Keratinocyte (primary cell): ENCODE measurements at regions not wholly inside any gene's neighbourhood (a gene's known extent, or its start where the extent isn't known, plus 50 kb on each side); places are given as distances from the start of the nearest gene placed in this dataset.
A peak's percentile ranks its signal among the peaks of the same experiment; 100 is the strongest.

Source experiments
- DNase-seq: peaks from one replicate; pipeline ENCODE4 v3.0.0-alpha.2; 2011; ENCODE audit warnings: low read depth, missing footprints, low spot score
- FAIRE-seq: peaks from 2 replicates; lab custom pipeline; 2011; peaks lifted over from hg19 to GRCh38; lab: Jason Lieb, UNC
- H2AFZ ChIP-seq: 2 replicates; pipeline ENCODE4 v1.6.0; 2012; ENCODE audit warnings: low read length, control low read depth, inconsistent platforms; ENCODE audit not compliant: control insufficient read depth
- H3K27ac ChIP-seq: 2 replicates; pipeline ENCODE4 v1.5.1; 2011; ENCODE audit warnings: low read length; ENCODE audit not compliant: control insufficient read depth, insufficient read depth
- H3K27me3 ChIP-seq: 3 replicates; pipeline ENCODE4 v1.6.0; 2011; ENCODE audit warnings: low read length; ENCODE audit not compliant: control insufficient read depth, insufficient read depth; ENCODE audit errors: extremely low read depth
- H3K36me3 ChIP-seq, 2 experiments: 2 replicates in 1 of 2; 3 replicates in 1 of 2; pipeline ENCODE4 v1.5.1; 2011; ENCODE audit warnings: low read length in 2 of 2, mild to moderate bottlenecking in 1 of 2; ENCODE audit not compliant: control insufficient read depth in 2 of 2, insufficient read depth in 2 of 2; ENCODE audit errors: extremely low read depth in 1 of 2
- H3K4me1 ChIP-seq: 3 replicates; pipeline ENCODE4 v1.5.1; 2011; ENCODE audit warnings: low read length; ENCODE audit not compliant: control insufficient read depth, insufficient read depth; ENCODE audit errors: extremely low read depth
- H3K4me2 ChIP-seq: 3 replicates; pipeline ENCODE4 v1.6.0; 2011; ENCODE audit warnings: low read depth, low read length; ENCODE audit not compliant: control insufficient read depth, insufficient read depth; ENCODE audit errors: extremely low read depth
- H3K4me3 ChIP-seq, 3 experiments: fragments of 200-600 bp in 1 of 3; sonication (generic) in 1 of 3; 2 replicates in 2 of 3; 3 replicates in 1 of 3; pipeline ENCODE4 v1.5.1; 2011 to 2016; ENCODE audit warnings: low read length in 3 of 3, mild to moderate bottlenecking in 3 of 3, control low read depth in 2 of 3, inconsistent platforms in 1 of 3, low read depth in 1 of 3, mixed read lengths in 1 of 3, mixed run types in 1 of 3, moderate library complexity in 1 of 3; ENCODE audit not compliant: control insufficient read depth in 2 of 3, insufficient read depth in 2 of 3; ENCODE audit errors: extremely low read depth in 1 of 3
- H3K79me2 ChIP-seq: 2 replicates; pipeline ENCODE4 v1.6.0; 2012; ENCODE audit warnings: low read length; ENCODE audit not compliant: control insufficient read depth, insufficient read depth
- H3K9ac ChIP-seq: 3 replicates; pipeline ENCODE4 v1.6.0; 2011; ENCODE audit warnings: low read length; ENCODE audit not compliant: control insufficient read depth, insufficient read depth; ENCODE audit errors: extremely low read depth
- H3K9me1 ChIP-seq: 3 replicates; pipeline ENCODE4 v1.6.0; 2011; ENCODE audit warnings: low read length; ENCODE audit not compliant: control insufficient read depth, insufficient read depth; ENCODE audit errors: extremely low read depth
- H3K9me3 ChIP-seq: 2 replicates; pipeline ENCODE4 v1.5.1; 2012; ENCODE audit warnings: low read depth, low read length; ENCODE audit not compliant: control insufficient read depth
- H4K20me1 ChIP-seq: 3 replicates; pipeline ENCODE4 v1.6.0; 2011; ENCODE audit warnings: low read length; ENCODE audit not compliant: control insufficient read depth, insufficient read depth; ENCODE audit errors: extremely low read depth
- CTCF ChIP-seq, 3 experiments: IDR thresholded peaks in 1 of 3; conservative IDR thresholded peaks in 1 of 3; optimal IDR thresholded peaks in 1 of 3; 2 replicates in 2 of 3; 3 replicates in 1 of 3; pipeline versions ENCODE3 to v1.5.1; 2011; ENCODE audit warnings: low read length in 3 of 3, mild to moderate bottlenecking in 3 of 3, moderate library complexity in 2 of 3, control low read depth in 1 of 3, inconsistent platforms in 1 of 3; ENCODE audit not compliant: insufficient read depth in 2 of 3; ENCODE audit errors: extremely low read depth in 1 of 3
- EZH2 ChIP-seq: IDR thresholded peaks from one replicate; pipeline ENCODE4 v1.6.1; 2012; ENCODE audit warnings: inconsistent platforms, mild to moderate bottlenecking, low read length, moderate library complexity
- dilution Hi-C: fragments of 300-500 bp; cut with MboI; formaldehyde crosslinking; loops from one replicate; pipeline ENCODE4 v1.7.0; 2020; ENCODE audit warnings: low sequenced_read_pairs; ENCODE audit not compliant: extremely low pct_ligation_motif_present

- Histone ChIP-seq H3K27me3 (no peaks in the 10 kb centered on the region), H3K9ac (no peak overlapping the region), H3K9me3 (no peaks in the 10 kb centered on the region), H3K4me1 (peaks cover 7% of the 10 kb centered on the region), H3K4me2 (no peak overlapping the region), H3K4me3 (no peak overlapping the region), H3K9me1 (peaks cover 2% of the 10 kb centered on the region), H3K36me3 (no peaks in the 10 kb centered on the region), H3K27ac (no peak overlapping the region), H4K20me1 (no peaks in the 10 kb centered on the region), H3K79me2 (no peaks in the 10 kb centered on the region), H2AFZ (no peak overlapping the region)
- dilution Hi-C loops, result no loop called here
- TF ChIP-seq CTCF (optimal IDR thresholded peaks at IDR 0.05 in 1 of 3, IDR thresholded peaks at IDR 0.05 in 1 of 3, conservative IDR thresholded peaks at IDR 0.05 in 1 of 3; ENCODE audit: extremely low read depth in 1 of 3, insufficient read depth in 2 of 3, low read length in 3 of 3), result no peak
- no peak for TF ChIP-seq EZH2
- FAIRE-seq, result no peak
- no peak for DNase-seq
Observed at GRCh38 chr6:33861722-33862121, 57.9 kb upstream of the MLN start.

GRCh38 chr6:33860706-33861474, 57.1 kb upstream of the MLN start:
- DNase-seq (no peak), FAIRE-seq (peak; percentile 53)
- Histone ChIP-seq H3K27ac (no peak overlapping the region), H3K36me3 (no peaks in the 10 kb centered on the region), H3K9me3 (no peaks in the 10 kb centered on the region), H3K4me3 (no peak overlapping the region), H3K27me3 (peaks cover under 1% of the 10 kb centered on the region), H3K4me2 (no peak overlapping the region), H3K4me1 (peaks cover 7% of the 10 kb centered on the region), H4K20me1 (no peaks in the 10 kb centered on the region), H2AFZ (no peak overlapping the region), H3K79me2 (no peaks in the 10 kb centered on the region), H3K9ac (no peak overlapping the region), H3K9me1 (peaks cover 2% of the 10 kb centered on the region)
- no peak for TF ChIP-seq CTCF (optimal IDR thresholded peaks at IDR 0.05 in 1 of 3, IDR thresholded peaks at IDR 0.05 in 1 of 3, conservative IDR thresholded peaks at IDR 0.05 in 1 of 3; ENCODE audit: extremely low read depth in 1 of 3, insufficient read depth in 2 of 3, low read length in 3 of 3)
- TF ChIP-seq EZH2, result no peak
- dilution Hi-C loops, result no loop called here
